ENCODE measurements at regions not wholly inside any gene's neighbourhood (a gene's known extent, or its start where the extent isn't known, plus 50 kb on each side); places are given as distances from the start of the nearest gene placed in this dataset.

GRCh38 chr2:217661378-217661777, 341.4 kb downstream of the TNS1 start:
- in situ Hi-C loops (cut with MboI; ENCODE audit: low sequenced_read_pairs): no loop called here

GRCh38 chr2:217660423-217660822, 342.4 kb downstream of the TNS1 start:
- in situ Hi-C loops (cut with MboI; ENCODE audit: low sequenced_read_pairs): no loop called here

- in situ Hi-C loops (cut with MboI; ENCODE audit: low sequenced_read_pairs): no loop called here
Measured at GRCh38 chr2:217658806-217659205, 344.0 kb downstream of the TNS1 start.

- in situ Hi-C loops (cut with MboI; ENCODE audit: low sequenced_read_pairs): no loop called here
Measured at GRCh38 chr2:217657252-217657651, 345.5 kb downstream of the TNS1 start.

GRCh38 chr2:217656316-217656715, 346.5 kb downstream of the TNS1 start:
- in situ Hi-C loops (cut with MboI; ENCODE audit: low sequenced_read_pairs): no loop called here

GRCh38 chr2:217655651-217656050, 347.1 kb downstream of the TNS1 start:
- in situ Hi-C loops (cut with MboI; ENCODE audit: low sequenced_read_pairs): no loop called here

- in situ Hi-C loops (cut with MboI; ENCODE audit: low sequenced_read_pairs): no loop called here
Measured at GRCh38 chr2:217654168-217654567, 348.6 kb downstream of the TNS1 start.

GRCh38 chr2:217652761-217653639, 349.8 kb downstream of the TNS1 start:
- in situ Hi-C loops (cut with MboI; ENCODE audit: low sequenced_read_pairs): no loop called here

- in situ Hi-C loops (cut with MboI; ENCODE audit: low sequenced_read_pairs): no loop called here
Measured at GRCh38 chr2:217650716-217651360, 352.0 kb downstream of the TNS1 start.

GRCh38 chr2:217650229-217650628, 352.6 kb downstream of the TNS1 start:
- in situ Hi-C loops (cut with MboI; ENCODE audit: low sequenced_read_pairs): no loop called here

- in situ Hi-C loops (cut with MboI; ENCODE audit: low sequenced_read_pairs): no loop called here
Measured at GRCh38 chr2:217647925-217648324, 354.9 kb downstream of the TNS1 start.

GRCh38 chr2:217647226-217647625, 355.6 kb downstream of the TNS1 start:
- in situ Hi-C loops (cut with MboI; ENCODE audit: low sequenced_read_pairs): no loop called here

GRCh38 chr2:217645896-217646295, 356.9 kb downstream of the TNS1 start:
- in situ Hi-C loops (cut with MboI; ENCODE audit: low sequenced_read_pairs): no loop called here

- in situ Hi-C loops (cut with MboI; ENCODE audit: low sequenced_read_pairs): no loop called here
Measured at GRCh38 chr2:217643789-217644301, 358.9 kb downstream of the TNS1 start.

GRCh38 chr2:217642944-217643343, 359.9 kb downstream of the TNS1 start:
- in situ Hi-C loops (cut with MboI; ENCODE audit: low sequenced_read_pairs): no loop called here

GRCh38 chr2:217641960-217642359, 360.8 kb downstream of the TNS1 start:
- in situ Hi-C loops (cut with MboI; ENCODE audit: low sequenced_read_pairs): no loop called here

GRCh38 chr2:217639481-217639880, 363.3 kb downstream of the TNS1 start:
- in situ Hi-C loops (cut with MboI; ENCODE audit: low sequenced_read_pairs): no loop called here

- in situ Hi-C loops (cut with MboI; ENCODE audit: low sequenced_read_pairs): no loop called here
Measured at GRCh38 chr2:217638533-217638932, 364.3 kb downstream of the TNS1 start.

- in situ Hi-C loops (cut with MboI; ENCODE audit: low sequenced_read_pairs): no loop called here
Measured at GRCh38 chr2:217638031-217638430, 364.8 kb downstream of the TNS1 start.

GRCh38 chr2:217636991-217637561, 365.7 kb downstream of the TNS1 start:
- in situ Hi-C loops (cut with MboI; ENCODE audit: low sequenced_read_pairs): no loop called here

GRCh38 chr2:217636578-217636977, 366.2 kb downstream of the TNS1 start:
- in situ Hi-C loops (cut with MboI; ENCODE audit: low sequenced_read_pairs): no loop called here

GRCh38 chr2:217634871-217635270, 367.9 kb downstream of the TNS1 start:
- in situ Hi-C loops (cut with MboI; ENCODE audit: low sequenced_read_pairs): no loop called here
